Amygdala (tissue), 56 donors: ENCODE measurements at regions not wholly inside any gene's neighbourhood (a gene's known extent, or its start where the extent isn't known, plus 50 kb on each side); places are given as distances from the start of the nearest gene placed in this dataset.
A peak's percentile ranks its signal among the peaks of the same experiment; 100 is the strongest.
"Not testable (repeated sequence)": the region's sequence is repeated elsewhere in the genome, so short reads cannot be mapped to it uniquely, and the experiment has no call there.

ENCODE experiments used
- DNase-seq, 56 donors: peaks; one replicate each; lab custom pipeline; 2025; lab: John Stamatoyannopoulos, UW

- DNase-seq = peak in 13 of 56 donors; percentile 1 to 28 (median 6)
Measured at GRCh38 chrX:1767026-1767425, 152.2 kb downstream of the ASMT start.

- DNase-seq = no peak
Measured at GRCh38 chrX:1778817-1779216, 164.0 kb downstream of the ASMT start.

DNA sequence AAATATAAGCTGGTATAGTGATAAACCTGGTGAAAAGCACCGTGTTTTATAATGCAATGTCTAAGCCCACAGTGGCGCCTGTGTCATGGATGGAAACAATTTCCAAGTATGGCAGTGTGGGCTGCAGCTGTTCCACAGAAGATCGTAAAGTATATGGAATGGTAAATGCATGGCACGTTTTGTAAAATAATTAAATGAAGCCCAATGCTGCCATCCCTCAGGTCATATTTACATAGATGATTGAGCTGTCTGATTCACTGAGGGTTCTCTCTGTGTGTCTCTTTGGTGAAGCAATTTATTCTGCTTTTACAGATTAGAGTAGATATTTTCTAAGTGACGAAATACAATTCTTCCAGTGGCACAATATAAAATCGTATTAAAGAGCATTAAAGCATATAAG is 164.8 kb downstream of the ASMT start:
- no peak for DNase-seq

DNA sequence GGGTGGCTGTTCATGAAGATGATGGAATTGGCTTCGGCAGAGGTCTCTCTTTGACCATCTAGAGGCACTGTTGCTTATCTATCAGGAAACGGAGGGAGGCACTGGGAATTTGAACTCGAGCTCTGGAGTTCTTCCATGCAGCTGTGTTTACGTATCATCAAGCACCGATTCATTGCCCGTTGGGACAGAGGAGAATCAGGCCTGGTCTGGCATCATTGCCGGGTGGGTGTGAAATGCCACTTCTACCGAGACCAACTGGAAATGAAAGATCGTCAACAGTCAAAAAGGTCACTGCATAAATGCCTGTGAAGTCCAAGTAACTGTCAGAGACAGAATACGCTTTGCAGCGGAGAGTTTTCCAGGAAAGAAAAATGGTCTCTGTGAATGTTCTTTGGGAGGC is 166.9 kb downstream of the ASMT start:
- DNase-seq = peak in 3 of 56 donors; percentile 1 to 6 (median 2)

GRCh38 chrX:1784773-1785172 is 169.9 kb downstream of the ASMT start:
- DNase-seq = no peak

GRCh38 chrX:1788300-1788911 is 173.5 kb downstream of the ASMT start:
- DNase-seq = no peak

- DNase-seq = no peak
Measured at GRCh38 chrX:1792636-1793035, 177.8 kb downstream of the ASMT start.

GRCh38 chrX:1794586-1794985 is 179.7 kb downstream of the ASMT start:
- DNase-seq = no peak

GRCh38 chrX:1802912-1803311 is 188.1 kb downstream of the ASMT start:
- DNase-seq = no peak

DNA sequence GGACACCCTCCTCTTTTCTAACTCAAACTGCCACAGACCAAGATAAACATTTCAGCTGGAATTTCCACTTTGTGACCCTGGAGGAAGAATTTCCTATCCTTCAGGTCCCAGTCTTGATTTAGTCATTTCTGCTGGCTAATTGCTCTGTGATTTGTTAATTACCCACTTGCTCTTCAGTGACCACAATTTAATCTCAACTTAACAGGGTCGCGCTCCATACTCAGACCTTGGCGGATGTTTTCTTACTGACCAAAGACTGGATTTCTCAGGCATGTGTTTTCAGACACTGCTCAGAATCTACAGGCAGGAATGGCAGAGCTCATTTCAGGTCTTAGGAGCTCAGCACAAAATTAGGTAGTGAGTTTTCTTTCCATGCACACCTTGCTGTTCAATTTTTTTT is 188.9 kb downstream of the ASMT start:
- DNase-seq = no peak

DNA sequence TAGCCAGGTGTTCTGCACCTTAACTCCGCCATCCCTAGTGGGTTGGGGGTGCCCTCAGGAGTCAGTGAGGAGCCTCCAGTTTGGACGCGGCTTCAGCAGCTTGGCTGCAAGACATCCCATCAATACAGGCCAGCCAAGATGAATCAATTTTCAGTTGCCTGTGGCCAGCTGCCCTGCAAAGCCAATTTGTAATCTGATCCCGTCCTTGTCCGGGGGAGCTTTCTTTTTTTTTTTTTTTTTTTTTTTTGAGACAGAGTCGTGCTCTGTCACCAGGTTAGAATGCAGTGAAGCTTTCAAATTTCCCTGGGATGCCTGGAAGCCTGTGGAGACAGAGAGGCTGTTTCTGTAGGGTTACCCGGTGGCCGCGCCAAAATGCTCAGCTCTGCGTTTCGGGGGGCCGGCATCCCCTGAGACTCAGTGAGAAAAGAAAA is 192.5 kb downstream of the ASMT start:
- no peak for DNase-seq

DNA sequence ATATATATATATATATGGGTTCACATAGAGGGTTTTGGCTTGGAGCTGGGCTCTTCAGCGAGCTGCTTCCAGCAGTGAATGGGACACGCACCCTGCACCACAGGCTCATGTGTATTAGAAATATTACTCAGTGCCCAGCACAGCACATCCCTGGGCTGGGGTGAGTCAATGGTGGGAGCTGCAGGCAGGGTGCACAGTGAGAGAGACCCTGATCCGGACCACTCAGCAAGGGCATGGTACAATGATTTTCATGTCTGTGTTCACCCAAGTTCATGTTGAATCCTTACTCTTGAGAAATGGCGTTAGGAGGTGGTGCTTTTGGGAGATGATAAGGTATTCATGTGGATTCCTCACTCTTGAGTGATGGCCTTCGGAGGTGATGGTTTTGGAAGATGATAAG is 194.7 kb downstream of the ASMT start:
- no peak for DNase-seq

DNA sequence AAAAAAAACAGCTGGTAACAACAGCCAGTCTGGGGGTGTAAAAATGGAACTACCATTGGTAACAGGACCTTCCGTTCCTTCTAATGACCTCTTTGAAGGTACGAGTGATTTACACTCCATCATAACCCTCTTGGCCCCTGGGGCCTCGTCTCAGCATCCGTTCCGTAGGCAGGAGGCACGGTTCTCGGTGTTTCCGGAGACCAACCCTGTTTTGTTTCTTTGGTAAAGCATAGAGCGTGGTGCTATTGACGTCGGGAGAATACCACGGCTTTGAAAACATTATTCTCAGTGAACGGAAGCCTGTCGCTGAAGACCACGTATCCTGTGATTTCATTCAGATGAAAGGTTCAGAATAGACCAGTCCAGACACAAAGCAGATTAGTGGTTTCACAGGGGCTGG is 198.9 kb downstream of the ASMT start:
- DNase-seq = no peak

DNA sequence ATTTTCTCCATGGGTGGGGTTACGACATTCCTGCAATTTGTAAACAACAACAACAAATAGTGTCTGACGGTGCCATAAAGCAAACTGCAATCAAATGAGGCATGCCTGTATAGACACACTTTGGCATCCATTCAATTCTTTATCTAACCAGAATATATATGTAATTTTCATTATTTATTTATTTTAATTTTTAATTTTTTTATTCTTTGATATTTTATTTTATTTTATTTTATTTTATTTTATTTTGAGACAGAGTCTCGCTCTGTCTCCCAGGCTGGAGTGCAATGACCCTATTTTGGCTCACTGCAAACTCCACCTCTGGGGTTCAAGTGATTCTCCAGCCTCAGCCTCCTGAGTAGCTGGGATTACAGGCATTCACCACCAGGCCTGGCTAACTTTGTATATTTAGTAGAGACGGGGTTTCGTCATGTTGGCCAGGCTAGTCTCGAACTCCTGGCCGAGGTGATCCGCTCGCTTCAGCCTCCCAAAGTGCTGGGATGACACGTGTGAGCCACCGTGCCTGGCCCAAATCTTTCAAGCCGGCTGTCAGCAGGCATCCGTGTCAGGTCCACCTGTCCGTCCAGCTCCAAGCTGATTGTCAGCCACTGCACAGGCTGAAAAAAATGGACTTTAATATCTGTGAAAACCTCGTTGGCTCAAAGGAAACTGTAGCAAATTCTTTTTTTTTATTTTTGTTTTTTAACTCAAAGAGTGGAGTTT is 200.8 kb downstream of the ASMT start:
- no peak for DNase-seq

DNA sequence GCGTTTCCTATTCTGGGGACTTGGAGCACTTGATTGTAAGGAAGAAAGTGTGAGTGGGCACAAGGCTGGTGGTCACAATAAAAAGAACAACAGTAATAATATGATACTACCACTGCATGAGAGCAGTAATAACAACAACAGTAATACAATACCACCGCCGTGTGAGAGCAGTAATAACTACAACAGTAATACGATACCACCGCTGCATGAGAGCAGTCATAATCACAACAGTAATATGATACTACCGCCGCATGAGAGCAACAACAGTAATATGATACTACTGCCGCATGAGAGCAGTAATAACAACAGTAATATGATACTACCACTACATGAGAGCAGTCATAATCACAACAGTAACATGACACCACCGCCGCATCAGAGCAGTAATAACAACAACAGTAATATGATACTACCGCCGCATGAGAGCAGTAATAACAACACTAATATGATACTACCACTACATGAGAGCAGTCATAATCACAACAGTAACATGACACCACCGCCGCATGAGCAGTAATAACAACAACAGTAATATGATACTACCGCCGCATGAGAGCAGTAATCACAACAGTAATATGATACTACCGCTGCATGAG is 201.6 kb downstream of the ASMT start:
- DNase-seq = not testable (repeated sequence)

GRCh38 chrX:1821846-1822245 is 207.0 kb downstream of the ASMT start:
- DNase-seq = no peak

DNA sequence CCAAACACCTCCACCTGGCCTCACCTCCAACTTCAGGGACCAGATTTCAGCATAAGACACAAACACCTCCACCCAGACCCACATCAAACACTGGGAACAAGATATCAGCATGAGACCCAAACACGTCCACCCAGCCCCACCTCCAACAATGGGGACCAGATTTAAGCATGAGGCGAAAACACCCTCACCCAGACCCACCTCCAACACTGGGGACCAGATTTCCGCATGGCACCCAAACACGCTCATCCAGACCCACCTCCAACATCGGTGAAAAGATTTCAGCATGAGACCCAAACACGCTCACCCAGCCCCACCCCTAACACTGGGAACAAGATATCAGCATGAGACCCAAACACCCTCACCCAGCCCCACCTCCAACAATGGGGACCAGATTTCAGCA is 210.0 kb downstream of the ASMT start:
- DNase-seq = no peak

- peak in 1 of 56 donors; percentile 11 for DNase-seq
Measured at GRCh38 chrX:1833656-1834360, 218.9 kb downstream of the ASMT start.

- DNase-seq = no peak
Measured at GRCh38 chrX:1835056-1835455, 220.2 kb downstream of the ASMT start.

- DNase-seq = no peak
Measured at GRCh38 chrX:1836683-1837082, 221.8 kb downstream of the ASMT start.

DNA sequence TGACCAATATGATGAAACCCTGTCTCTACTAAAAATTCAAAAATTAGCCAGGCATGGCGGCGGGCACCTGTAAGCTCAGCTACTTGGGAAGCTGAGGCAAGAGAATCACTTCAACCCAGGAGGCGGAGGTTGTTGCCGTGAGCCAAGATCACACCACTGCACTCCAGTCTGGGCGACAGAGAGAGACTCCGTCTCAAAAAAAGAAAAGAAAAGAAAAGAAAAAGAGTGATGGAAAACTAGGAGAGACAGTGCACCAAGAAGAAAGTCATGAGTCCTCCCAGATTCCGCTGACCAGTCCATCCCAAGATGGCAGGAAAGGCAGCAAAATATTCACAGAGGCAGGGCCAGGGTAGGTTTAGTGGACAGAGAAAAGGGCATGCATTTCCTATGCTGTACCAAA is 226.9 kb downstream of the ASMT start:
- no peak for DNase-seq
